ENCODE measurements at regions not wholly inside any gene's neighbourhood (a gene's known extent, or its start where the extent isn't known, plus 50 kb on each side); places are given as distances from the start of the nearest gene placed in this dataset.

- no CpG with 5 or more reads among the region's 3 CpGs for WGBS (ENCODE audit: extremely low coverage, insufficient read length, low lambda C conversion rate)
Measured at GRCh38 chr2:224171226-224171625, 132.1 kb upstream of the SERPINE2 start.

More at GRCh38 chr2:224171226-224171625, 132.1 kb upstream of the SERPINE2 start:
- Mint-ChIP-seq H3K36me3 (ENCODE audit: insufficient read depth in 1 of 3, low read depth in 3 of 3) (no peaks in the 10 kb centered on the region), H3K4me3 (no peak overlapping the region), H3K27ac (no peak overlapping the region), H3K4me1 (no peaks in the 10 kb centered on the region), H3K9me3 (peaks cover 3% of the 10 kb centered on the region in 2 experiments; a peak in 4 of 5 replicates), H3K27me3 (ENCODE audit: low read depth) (no peaks in the 10 kb centered on the region)
- H3K4me1 ChIP-seq (ENCODE audit: insufficient read depth, low read length): no peaks in the 10 kb centered on the region
- no peak overlapping the region for H2BK12ac ChIP-seq (ENCODE audit: insufficient read length, low read depth, low read length)
- no peaks in the 10 kb centered on the region for H3K79me2 ChIP-seq (ENCODE audit: insufficient read depth, low read length)
- H3K23ac ChIP-seq (ENCODE audit: insufficient read length, low read depth, low read length): no peak overlapping the region
- H2AK5ac ChIP-seq (ENCODE audit: insufficient read length, low read length): no peak overlapping the region
- no peak overlapping the region for H3K4me2 ChIP-seq (ENCODE audit: insufficient read depth, insufficient read length, low read length)
- no peak overlapping the region for H3T11ph ChIP-seq (ENCODE audit: low read length)
- H2BK15ac ChIP-seq (ENCODE audit: low read depth, low read length): no peak overlapping the region
- H3K56ac ChIP-seq (ENCODE audit: insufficient read length, low read depth, low read length): no peak overlapping the region
- H4K91ac ChIP-seq (ENCODE audit: insufficient read length, low read depth, low read length): no peak overlapping the region
- DNase-seq: no peak
- H3K9ac ChIP-seq (ENCODE audit: extremely low read depth, insufficient read length, low read length): no peak overlapping the region
- no peak overlapping the region for H2BK20ac ChIP-seq (ENCODE audit: low read depth, low read length, poor library complexity, severe bottlenecking)
- H3K14ac ChIP-seq (ENCODE audit: insufficient read depth, low read length): no peak overlapping the region
- TF ChIP-seq CTCF (conservative IDR thresholded peaks at IDR 0.05): no peak
- no peaks in the 10 kb centered on the region for H3K27me3 ChIP-seq (ENCODE audit: insufficient read depth, low read length)
- H3K79me1 ChIP-seq (ENCODE audit: insufficient read depth, low read depth, low read length, poor library complexity, severe bottlenecking): no peaks in the 10 kb centered on the region
- no peak overlapping the region for H2BK120ac ChIP-seq (ENCODE audit: low read depth, low read length, poor library complexity, severe bottlenecking)
- no peak overlapping the region for H3K4ac ChIP-seq (ENCODE audit: low read depth, low read length)
- no peak overlapping the region for H3K27ac ChIP-seq (ENCODE audit: insufficient read length, low read depth, low read length)
- no peak overlapping the region for H4K5ac ChIP-seq (ENCODE audit: insufficient read length, low read depth, low read length)
- H3K9me3 ChIP-seq (ENCODE audit: control insufficient read depth, low read depth, low read length): no peaks in the 10 kb centered on the region
- H4K8ac ChIP-seq (replicated peaks; ENCODE audit: insufficient read length, low read depth, low read length): no peak overlapping the region
- no peak overlapping the region for H2AFZ ChIP-seq (ENCODE audit: low read length)
- H2BK5ac ChIP-seq (ENCODE audit: insufficient read length, low read length): no peak overlapping the region
- H3K18ac ChIP-seq (ENCODE audit: insufficient read length, low read depth, low read length): no peak overlapping the region
- H3K23me2 ChIP-seq (ENCODE audit: insufficient read length, low read depth, low read length, poor library complexity, severe bottlenecking): no peaks in the 10 kb centered on the region
- H4K20me1 ChIP-seq (ENCODE audit: control insufficient read depth, insufficient read depth, insufficient read length): no peaks in the 10 kb centered on the region

All from H9 (cell line).